Daoy (cell line): ENCODE measurements at regions not wholly inside any gene's neighbourhood (a gene's known extent, or its start where the extent isn't known, plus 50 kb on each side); places are given as distances from the start of the nearest gene placed in this dataset.
"Not testable (repeated sequence)": the region's sequence is repeated elsewhere in the genome, so short reads cannot be mapped to it uniquely, and the experiment has no call there.

Experiments
- DNase-seq: peaks from one replicate; pipeline ENCODE4 v3.0.0-alpha.2; 2015; ENCODE audit warnings: low read depth

DNA sequence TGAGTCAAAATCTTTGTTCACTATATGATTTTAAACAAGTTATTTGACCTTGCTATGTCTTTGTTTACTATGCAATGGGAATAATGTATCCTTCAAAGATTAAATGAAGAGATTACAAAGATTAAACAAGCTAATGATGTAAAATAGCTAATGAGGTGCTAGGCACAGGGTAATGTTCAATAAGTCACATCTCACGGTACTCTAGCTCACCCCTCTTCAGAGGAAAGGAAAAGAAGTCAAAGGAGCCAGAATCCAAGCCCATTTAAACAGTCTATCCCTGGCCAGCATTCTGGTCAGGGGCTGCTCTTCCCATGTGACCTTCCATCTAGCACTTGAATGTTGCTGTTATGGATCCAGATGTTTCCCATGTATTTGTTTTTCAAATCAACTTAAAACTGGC, 412.4 kb upstream of the CAMK1G start:
- DNase-seq = no peak

DNA sequence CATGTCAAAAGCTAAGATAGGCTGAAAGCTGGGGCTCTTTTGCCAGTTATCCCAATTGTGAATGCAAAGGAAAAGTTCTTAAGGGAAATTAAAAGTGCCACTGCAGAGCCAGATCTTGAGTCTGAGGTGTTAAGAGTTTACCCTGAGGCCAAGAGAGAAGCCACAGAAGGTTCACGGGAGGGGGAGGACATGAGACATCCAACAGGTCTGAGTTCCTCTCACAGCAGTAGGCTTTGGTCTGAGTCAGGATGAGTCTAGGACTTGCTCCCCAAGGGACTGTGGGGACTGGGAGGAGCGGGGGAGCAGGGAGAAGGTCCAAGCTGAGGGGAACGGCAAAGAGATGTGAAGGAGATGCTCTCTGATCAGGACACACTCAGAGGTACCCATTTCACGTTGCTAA, 411.2 kb upstream of the CAMK1G start:
- DNase-seq = peak; percentile 7

DNA sequence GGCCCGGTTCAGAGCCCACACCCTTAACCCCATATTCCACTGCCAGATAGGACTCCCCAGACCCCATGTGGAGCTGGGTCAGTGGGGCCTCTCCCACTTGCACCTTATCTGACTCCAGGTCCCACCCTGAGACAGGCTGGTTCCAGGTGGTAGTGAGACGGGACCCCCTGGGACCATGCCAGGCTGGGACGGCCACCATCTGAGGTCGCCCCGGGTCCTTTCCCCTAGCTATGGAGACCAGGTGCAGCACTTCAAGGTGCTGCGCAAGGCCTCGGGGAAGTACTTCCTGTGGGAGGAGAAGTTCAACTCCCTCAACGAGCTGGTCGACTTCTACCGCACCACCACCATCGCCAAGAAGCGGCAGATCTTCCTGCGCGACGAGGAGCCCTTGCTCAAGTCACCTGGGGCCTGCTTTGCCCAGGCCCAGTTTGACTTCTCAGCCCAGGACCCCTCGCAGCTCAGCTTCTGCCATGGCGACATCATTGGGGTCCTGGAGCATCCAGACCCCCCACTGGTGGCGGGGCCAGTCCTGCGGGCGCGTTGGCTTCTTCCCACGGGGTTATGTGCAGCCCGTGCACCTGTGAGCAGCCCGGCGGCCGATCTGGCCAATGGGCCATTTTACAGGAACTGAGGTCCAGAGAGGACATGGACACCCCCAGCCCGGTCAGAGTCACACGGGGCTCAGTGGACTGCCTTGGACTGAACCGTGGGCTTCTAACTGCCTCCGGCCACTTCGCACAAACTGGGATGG, 410.5 kb upstream of the CAMK1G start:
- DNase-seq = not testable (repeated sequence)

DNA sequence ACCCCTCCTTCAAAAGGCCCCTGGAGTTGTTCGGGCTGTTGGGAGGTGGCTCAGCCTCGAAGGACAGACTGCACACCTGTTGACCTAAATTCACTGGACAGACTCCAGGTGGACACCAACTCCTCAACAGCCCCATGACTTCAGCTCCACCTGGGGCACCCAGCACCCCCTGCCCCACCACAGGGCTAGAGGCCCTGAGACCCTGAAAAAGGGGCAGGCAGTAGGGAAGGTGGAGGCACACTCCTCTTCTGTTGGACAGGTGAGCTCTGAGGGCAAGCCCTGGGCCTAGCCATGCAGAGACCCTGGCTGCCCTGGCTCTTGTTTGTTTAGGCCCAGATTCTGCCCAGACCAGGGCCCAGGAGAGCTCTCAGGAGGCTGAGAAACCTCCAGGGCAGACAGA, 409.7 kb upstream of the CAMK1G start:
- DNase-seq = not testable (repeated sequence)

DNA sequence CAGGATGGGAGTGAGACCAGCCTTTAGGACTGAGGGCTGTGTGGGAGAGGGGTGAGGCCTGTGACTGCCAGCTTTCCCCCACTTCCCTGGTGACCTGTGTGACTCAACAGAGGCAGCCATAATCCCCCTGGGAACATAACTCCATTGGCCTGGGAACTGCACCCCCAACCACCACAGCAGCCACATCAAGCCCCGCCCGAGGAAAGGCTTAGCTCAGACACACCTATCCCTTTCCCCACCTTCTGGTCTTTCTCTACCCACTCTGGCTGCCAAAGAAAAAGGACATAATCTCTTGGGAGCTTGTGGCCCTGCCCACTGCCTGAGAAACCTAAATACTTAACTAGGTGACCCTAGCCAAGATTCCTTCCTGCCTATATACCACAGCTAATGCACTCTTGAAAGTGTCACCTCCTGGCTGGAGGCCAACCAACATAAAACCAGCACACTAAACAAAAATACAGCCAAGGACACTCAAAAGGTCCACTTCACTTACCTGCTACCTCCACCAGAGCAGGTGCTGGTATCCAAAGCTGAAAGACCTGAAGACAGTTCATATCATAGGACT, 406.6 kb upstream of the CAMK1G start:
- DNase-seq = no peak

DNA sequence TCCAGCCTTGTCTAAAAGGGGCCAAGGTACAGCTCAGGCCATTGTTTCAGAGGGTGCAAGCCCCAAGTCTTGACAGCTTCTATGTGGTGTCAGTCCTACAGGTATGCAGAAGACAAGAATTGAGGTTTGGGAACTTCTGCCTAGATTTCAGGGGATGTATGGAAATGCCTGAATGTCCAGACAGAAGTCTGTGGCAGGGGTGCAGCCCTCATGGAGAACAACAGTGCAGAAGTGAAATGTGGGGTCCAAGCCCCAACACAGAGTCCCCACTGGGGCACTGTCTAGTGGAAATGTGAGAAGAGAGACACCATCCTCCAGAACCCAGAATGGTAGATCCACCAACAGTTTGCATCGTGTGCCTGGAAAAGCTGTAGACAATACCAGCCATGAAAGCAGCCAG, 400.3 kb upstream of the CAMK1G start:
- DNase-seq = no peak

DNA sequence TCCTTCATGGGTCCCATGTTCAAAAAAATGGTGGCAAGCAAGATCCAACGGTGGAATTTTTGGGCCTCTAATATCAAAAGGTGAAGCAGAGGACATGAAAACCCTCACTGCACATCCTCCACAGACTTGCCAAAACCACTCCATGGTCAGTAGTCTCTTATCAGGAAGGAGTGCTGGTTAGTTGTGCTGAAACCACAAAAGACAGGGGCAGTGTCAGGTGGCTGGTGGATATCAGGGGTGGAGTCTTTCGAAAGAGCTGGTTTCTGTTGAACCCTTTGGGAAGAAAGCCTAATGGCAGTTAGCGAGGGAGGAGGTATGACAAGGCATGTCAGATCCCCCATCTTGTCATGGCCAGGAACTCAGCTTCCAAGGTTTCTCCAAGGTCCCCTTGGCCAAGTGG, 395.9 kb upstream of the CAMK1G start:
- no peak for DNase-seq

DNA sequence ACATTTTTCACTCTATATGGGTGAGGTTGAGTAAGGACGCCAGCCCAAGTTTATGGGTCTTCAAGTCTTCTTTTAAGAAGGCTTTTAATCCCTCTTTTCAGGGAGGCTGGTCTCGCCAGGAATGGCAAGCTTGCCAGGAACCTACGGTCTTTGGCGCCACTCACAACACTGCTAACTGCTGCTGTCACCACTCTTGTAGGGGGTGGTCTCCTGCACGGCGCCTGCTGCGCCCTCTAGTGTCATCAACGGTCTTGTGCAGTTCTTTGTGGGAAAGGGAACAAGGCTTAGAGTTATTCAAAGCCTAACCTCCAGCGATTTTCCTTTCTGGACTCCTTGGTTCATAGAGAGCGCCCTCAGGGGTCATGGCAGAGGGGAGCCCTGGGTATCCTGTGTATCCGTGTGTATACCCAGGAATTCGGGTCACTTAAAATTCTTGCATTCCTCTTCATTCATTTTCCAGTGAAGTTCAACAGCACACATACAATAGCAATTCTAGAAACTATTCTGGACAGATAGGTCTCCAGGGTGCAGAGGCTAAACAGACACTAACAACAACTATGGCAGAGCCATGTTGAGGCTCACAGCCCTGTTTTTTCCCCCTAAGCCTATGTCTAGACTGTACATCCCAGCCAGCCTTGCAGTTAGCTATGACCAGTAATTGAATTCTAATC, 392.8 kb upstream of the CAMK1G start:
- peak; percentile 72 for DNase-seq

DNA sequence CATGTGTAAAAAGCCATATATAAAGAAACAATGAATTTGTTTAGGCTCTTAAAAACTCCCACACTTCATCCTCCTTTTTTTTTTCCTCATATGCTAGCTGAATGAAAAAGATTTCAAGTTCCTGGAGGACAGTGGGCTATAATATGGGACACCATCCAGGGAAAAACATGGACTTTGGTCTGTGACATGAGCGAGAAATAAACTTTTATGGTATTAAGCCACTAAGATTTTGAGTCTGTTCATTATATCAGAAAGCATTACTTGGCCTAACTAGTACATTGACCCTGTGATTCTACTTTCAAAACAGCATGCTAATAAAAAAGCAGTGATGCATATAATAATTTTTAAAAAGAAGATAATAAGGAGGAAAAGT, 392.3 kb upstream of the CAMK1G start:
- DNase-seq = no peak

DNA sequence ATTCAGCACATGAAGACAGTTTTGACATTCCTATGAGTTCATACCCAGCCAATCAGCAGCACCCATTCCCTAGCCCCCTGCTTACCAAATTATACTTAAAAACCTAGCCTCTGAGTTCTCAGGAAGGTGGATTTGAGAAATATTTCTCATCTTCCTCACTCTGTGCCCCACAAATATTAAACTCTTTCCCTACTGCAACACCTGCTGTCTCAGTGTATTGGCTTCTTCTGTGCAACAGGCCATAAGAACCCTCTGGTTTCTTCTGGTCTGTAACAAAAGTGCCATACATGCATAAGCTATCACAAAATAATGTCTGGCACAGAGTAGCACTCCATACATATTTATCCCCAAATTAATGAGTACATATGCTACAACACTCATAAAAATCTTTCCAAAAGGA, 387.4 kb upstream of the CAMK1G start:
- no peak for DNase-seq

DNA sequence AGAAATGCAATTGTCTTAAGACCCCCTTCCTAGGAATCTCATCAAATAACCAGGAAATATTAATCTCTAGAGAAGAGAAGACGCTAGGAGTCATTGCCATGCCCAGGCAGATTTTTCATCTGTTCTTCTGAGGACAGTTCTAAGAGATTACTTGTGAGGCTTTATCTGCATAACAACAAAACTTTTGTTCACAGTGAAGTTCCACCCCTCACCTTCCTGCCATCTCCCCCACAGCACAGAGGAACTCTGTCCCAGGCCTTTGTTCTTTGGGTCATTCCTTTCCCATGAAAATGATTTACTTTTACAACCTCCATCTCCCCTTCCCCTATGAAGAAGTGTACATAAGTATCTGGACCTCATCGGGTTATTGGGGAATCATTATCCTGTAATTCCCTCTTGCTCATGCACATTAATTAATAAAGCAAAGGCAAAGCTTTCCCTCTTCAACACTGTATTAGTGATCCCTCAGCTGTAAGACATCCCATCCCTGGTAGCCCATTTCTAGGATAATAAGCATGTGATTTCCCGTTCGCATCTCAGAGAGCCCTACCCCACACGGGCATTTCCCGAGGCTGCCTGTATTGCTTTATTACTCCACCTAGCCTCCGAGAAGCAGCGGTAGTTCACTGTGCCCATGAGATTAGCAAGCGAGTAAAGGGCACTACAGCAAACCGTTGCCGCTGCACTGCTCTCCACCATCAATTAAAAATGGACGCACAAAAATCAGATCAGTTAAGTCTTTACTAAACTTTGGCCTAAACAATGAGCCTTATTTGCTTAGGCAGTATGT, 384.4 kb upstream of the CAMK1G start:
- DNase-seq = no peak

DNA sequence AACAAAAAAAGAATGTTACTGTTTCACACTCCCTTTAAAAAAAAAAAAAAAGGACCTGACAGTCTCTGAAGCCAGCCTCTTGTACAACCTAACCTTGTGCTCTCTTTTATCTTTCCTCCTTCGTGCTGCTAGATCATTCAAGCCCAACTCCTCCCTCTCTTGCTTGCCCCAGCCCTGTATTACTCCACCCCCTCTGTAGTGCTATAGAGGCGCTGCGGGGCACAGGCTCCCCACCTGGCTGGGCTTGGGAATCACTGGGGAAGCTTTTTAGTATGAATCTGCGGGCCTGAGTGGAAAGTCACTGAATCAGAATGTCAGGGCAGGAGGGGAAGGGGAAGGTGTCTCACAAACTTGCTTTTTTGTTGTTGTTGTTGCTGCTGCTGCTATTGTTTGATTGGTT, 383.7 kb upstream of the CAMK1G start:
- DNase-seq = peak; percentile 7

DNA sequence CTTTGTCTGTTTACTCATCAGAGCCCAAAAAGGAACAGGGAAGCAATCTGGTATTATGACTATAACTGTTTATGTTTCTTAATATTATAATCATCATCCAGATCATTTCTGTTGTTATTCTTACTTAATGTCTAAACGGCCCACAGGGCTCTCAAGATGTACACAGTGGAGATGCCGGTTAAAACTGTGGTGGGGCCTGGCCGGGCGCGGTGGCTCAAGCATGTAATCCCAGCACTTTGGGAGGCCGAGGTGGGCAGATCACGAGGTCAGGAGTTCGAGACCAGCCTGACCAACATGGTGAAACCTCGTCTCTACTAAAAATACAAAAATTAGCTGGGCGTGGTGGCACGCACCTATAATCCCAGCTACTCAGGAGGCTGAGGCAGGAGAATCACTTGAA, 381.2 kb upstream of the CAMK1G start:
- not testable (repeated sequence) for DNase-seq

DNA sequence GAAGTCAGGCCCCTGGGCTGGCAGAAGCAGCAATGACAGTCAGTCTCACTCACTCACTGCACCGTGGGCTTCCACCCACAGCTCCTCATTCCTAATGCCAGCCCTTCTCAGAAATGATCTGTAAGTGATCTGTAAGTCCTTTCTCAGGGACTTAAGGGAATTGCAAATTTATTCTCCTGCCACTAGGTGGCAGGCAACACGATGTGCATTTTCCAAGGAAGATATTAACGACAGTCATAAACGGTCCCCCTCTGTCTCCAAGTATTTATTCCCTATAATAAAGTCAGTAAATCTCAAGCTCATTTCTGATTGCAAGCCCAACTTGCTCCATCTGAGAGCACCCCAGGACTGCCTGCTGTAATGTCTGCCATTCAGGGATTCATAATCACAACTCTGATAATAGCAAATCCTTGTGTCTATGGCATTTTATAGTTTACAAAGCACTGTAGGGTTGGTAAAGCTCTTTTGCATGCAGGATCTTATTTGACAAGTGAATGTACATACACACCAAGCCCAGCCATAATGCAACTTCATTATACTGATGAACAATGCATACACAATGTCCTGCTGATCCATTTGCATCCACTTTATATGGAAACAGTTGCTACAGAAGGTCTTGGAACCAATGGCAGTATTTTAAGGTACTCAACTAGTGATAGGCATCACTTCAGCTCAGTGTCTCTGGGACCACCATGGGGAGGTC, 380.5 kb upstream of the CAMK1G start:
- peak; percentile 51 for DNase-seq

DNA sequence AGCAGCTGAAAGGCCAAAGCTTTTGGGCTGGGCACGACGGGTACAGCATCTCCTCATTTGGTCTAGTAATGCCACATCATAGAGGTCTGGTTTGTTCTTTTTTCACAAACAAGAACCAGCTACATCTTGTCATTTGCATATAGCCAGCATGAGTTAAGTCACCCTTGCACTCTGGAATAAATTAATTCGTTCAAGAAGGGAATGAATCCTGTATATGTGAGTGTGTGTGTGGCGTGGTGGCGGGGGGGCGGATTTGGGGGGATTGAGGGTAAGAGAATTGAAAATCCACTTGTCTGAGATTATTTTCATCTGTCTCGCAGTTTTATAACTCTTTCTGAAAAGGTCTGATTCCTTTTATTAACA, 380.0 kb upstream of the CAMK1G start:
- no peak for DNase-seq

DNA sequence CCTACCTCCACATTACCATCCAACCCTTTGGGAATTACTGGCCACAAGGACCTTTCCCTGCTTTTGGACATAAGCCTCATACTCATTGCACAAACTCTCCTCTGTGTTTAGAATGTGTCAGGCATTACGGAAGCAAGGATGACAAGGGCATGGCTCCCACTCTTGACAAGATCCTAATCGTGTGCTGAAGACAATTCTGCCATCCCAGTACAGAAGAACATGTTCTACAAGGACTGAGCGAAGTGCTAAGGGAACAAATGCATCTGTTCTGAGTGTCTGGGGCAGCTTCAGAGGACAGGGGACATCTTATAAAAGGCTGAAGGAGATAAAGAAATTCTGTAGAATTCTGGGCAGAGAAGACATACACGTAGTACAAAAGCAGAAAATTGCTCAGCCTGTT, 378.5 kb upstream of the CAMK1G start:
- no peak for DNase-seq

DNA sequence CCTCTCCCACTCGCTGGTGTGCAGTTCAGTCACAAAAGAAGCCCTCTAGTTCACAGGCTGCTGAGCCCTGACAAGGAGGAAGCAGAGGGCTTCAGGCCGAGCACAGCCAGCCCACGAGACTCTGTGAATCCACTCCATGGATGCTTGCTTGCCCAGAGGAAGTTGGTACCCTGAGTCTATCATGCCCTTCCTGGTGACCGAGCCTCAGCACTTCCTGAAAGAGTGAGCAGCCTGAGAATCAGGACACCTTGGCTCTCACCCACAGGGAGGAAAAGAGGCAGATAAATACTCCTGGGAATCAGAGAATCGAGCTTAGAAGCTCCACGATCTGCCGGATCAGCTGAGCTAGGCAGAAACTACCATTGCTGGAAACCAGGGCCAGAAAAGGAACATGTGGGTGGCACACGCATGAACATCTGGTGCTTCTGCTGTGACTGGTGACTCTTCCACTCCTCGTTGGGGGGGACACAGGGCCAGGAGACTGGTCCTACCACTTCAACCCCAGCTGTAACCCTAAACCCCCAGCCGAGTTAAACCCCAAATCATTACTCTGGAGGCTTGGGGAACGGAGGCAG, 376.3 kb upstream of the CAMK1G start:
- DNase-seq = no peak

DNA sequence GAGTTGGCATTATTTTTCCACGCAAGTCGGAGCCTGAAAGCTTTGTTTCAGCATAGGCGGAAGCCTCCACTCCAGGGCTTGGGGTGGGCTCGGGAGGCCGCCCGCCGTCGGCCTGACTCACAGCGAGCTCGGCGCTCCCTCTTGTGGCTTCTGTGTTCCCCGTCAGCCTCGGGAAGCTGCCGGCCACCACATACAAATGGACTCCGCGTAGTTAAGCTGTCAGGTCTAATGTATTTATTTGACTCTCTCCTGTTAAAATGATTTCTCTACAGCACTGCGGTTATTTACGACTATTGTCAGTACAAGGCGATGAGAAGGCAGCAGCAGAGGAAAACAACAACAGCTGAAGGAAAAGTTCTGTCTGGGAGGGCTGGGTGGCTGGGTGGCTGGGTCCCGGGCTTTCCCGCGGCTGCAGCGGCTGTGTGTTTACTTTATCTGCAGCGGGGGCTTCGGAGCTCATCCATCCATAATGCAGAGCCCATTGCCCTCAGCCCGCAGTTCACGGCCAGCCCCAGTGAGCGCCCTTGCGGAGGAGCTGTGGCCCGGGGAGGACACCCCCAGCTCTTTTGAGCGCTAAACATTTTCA, 375.7 kb upstream of the CAMK1G start:
- DNase-seq = peak; percentile 86

DNA sequence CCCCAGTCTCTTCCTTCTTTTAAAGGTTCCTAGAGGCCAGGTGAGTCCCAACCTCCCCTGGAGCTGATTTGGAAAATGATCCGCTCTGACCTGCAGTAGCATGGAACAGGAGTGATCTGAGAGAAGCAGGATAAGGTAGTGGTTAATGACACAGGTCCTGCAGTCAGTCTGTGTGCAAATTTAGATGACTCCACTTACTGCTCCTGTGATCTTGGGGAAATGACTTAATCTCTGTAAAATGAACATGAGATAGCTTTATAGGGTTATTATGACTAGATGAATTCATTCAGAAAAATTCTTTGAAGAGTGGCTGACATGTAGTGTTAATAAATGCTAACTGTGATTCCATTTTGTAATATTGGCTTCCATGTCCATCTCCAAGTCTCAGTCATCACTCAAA, 374.9 kb upstream of the CAMK1G start:
- no peak for DNase-seq

DNA sequence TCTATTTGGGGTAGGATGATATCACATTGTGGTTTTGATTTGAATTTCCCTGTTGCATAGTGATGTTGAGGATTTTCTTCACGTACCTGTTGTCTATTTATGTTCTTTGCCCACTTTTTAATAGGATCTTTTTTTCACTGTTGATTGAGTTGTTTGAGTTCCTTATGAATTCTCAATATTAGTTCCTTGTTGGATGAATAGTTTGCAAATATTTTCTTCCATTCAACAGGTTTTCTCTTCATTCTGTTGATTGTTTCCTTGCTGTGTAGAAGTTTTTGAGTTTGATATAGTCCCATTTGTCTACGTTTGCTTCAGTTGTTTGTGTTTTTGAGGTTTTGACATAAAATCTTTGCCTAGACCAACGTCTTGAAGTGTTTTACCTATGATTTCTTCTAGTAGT, 369.5 kb upstream of the CAMK1G start:
- no peak for DNase-seq

DNA sequence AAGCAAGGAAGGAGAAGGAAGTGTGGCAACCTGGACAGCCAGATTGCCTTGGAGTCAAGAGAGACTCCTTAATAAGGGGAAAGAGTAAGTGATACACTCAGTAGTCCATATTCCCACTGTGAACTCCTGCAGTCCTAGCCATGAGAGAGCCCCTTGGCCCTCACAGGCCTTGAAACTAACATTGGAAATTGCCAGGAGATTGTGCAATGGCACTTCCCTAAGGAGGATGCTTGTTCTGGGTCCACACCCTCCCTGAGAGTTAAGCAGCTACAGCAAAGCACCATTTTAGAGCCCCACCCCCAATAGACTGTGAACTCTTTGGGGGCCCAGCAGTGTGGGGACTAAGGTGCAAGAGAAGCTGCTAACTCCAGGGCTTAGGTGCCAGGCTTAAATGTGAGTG, 367.7 kb upstream of the CAMK1G start:
- DNase-seq = no peak
